ENCODE measurements at regions not wholly inside any gene's neighbourhood (a gene's known extent, or its start where the extent isn't known, plus 50 kb on each side); places are given as distances from the start of the nearest gene placed in this dataset.

GRCh38 chr2:2791606-2792005 is 460.5 kb upstream of the MYT1L start (continued):
- TF ChIP-seq YY1 (IDR thresholded peaks at IDR 0.05; ENCODE audit: low read depth, low read length): no peak
- TF ChIP-seq CBX8 (IDR thresholded peaks at IDR 0.05; ENCODE audit: borderline replicate concordance, low read depth, low read length): no peak
- no peak for TF ChIP-seq BACH1 (IDR thresholded peaks at IDR 0.05; ENCODE audit: low read length)
- TF ChIP-seq TEAD4 (IDR thresholded peaks at IDR 0.05; ENCODE audit: low read depth, low read length): no peak
- TF ChIP-seq HDAC6 (IDR thresholded peaks at IDR 0.05; ENCODE audit: low read depth, low read length): no peak

Measured in H1 (cell line).